ENCODE measurements at regions not wholly inside any gene's neighbourhood (a gene's known extent, or its start where the extent isn't known, plus 50 kb on each side); places are given as distances from the start of the nearest gene placed in this dataset.
"Not testable (repeated sequence)": the region's sequence is repeated elsewhere in the genome, so short reads cannot be mapped to it uniquely, and the experiment has no call there.

DNA sequence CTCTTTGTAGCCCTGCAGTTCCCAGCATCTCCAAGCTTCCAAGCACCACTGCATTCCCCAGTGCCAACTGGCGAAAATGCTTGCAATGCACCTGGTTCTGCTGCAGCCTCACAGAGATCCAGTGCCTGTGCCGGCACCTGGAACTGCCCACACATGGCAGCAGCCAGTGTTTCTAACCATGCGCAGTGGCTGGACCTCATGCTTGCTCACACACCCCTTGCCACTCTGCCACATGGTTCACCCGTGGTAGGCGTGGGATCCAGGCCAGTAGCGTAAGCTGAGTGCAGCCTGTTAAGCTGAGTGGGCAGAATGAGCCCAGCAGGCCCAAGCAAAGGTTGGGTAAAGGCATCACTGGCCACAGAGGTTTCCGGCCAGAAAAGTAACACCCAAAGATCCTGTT, 214.1 kb upstream of the VLDLR start:
- peaks cover 3 to 4% (median 3%) of the 10 kb centered on the region in 3 donors for H3K27me3 Mint-ChIP-seq (ENCODE audit: low read depth in 3 of 3)
- H3K4me1 Mint-ChIP-seq: no peaks in the 10 kb centered on the region
- H3K27ac Mint-ChIP-seq: no peak overlapping the region
- H3K36me3 Mint-ChIP-seq: peaks cover 0 to 3% (median 0%) of the 10 kb centered on the region in 3 donors
- DNase-seq: no peak
- H3K4me3 Mint-ChIP-seq: no peak overlapping the region
- peaks cover 5 to 24% (median 10%) of the 10 kb centered on the region in 6 donors for H3K9me3 Mint-ChIP-seq

GRCh38 chr9:2411459-2412215, 209.9 kb upstream of the VLDLR start:
- no peaks in the 10 kb centered on the region for H3K4me1 Mint-ChIP-seq
- DNase-seq: no peak
- no peak overlapping the region for H3K4me3 Mint-ChIP-seq
- H3K36me3 Mint-ChIP-seq: no peaks in the 10 kb centered on the region
- H3K27ac Mint-ChIP-seq: no peak overlapping the region
- peaks cover 2 to 3% (median 2%) of the 10 kb centered on the region in 3 donors for H3K27me3 Mint-ChIP-seq (ENCODE audit: low read depth in 3 of 3)
- H3K9me3 Mint-ChIP-seq: peaks cover 0 to 5% (median 0%) of the 10 kb centered on the region in 6 donors

DNA sequence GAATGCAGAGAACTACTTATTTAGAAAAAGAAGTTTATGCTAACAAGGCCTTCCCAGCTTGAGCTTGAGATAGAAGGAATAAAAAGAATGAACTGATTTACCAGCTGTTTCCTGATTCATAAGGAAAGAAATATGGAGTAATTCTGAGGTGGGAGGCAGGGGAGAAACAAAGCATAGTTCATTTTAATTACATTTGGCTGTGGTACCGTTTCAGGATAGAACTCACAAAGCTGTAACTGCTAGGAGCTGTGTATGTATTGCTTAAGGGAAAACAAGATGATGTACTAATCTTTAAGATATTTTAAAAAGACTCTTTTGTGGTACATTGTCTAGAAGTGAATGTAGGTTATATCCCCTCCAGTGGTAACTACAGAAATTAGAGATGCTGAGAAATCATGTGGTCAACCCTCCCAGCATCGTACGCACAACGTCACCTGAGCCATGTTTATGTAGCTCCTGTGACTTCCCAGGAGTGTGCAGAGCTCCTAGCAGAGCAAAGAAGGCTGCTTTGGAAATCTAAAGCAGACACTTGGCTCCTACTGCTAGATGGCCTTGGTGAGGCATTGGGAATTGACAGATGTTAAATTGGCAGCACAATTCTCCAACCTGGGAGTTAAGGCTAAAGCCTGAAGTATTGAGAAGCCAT, 208.3 kb upstream of the VLDLR start:
- Mint-ChIP-seq H3K27ac (no peak overlapping the region), H3K4me3 (no peak overlapping the region), H3K4me1 (no peaks in the 10 kb centered on the region), H3K27me3 (ENCODE audit: low read depth in 3 of 3) (peaks cover 0 to 1% (median 0%) of the 10 kb centered on the region in 3 donors), H3K9me3 (peaks cover 0 to 5% (median 0%) of the 10 kb centered on the region in 6 donors), H3K36me3 (no peaks in the 10 kb centered on the region)
- DNase-seq: no peak

- H3K4me3 Mint-ChIP-seq: no peak overlapping the region
- H3K27ac Mint-ChIP-seq: no peak overlapping the region
- H3K4me1 Mint-ChIP-seq: no peaks in the 10 kb centered on the region
- H3K9me3 Mint-ChIP-seq: peaks cover 0 to 3% (median 0%) of the 10 kb centered on the region in 6 donors
- H3K36me3 Mint-ChIP-seq: no peaks in the 10 kb centered on the region
- H3K27me3 Mint-ChIP-seq (ENCODE audit: low read depth in 3 of 3): peaks cover 0 to 1% (median 0%) of the 10 kb centered on the region in 3 donors
- DNase-seq: no peak
Observed at GRCh38 chr9:2414465-2414864, 207.1 kb upstream of the VLDLR start.

GRCh38 chr9:2415326-2415725, 206.3 kb upstream of the VLDLR start:
- Mint-ChIP-seq H3K27me3 (ENCODE audit: low read depth in 3 of 3) (peaks cover 0 to 4% (median 1%) of the 10 kb centered on the region in 3 donors), H3K4me1 (no peaks in the 10 kb centered on the region), H3K4me3 (no peak overlapping the region), H3K9me3 (peaks cover 0 to 2% (median 0%) of the 10 kb centered on the region in 6 donors), H3K36me3 (no peaks in the 10 kb centered on the region), H3K27ac (no peak overlapping the region)
- DNase-seq: no peak

- no peak overlapping the region for H3K4me3 Mint-ChIP-seq
- H3K36me3 Mint-ChIP-seq: no peaks in the 10 kb centered on the region
- H3K27ac Mint-ChIP-seq: no peak overlapping the region
- no peak for DNase-seq
- no peaks in the 10 kb centered on the region for H3K4me1 Mint-ChIP-seq
- peaks cover 0 to 2% (median 0%) of the 10 kb centered on the region in 6 donors for H3K9me3 Mint-ChIP-seq
- H3K27me3 Mint-ChIP-seq (ENCODE audit: low read depth in 3 of 3): peaks cover 1 to 4% (median 3%) of the 10 kb centered on the region in 3 donors
Observed at GRCh38 chr9:2417730-2418129, 203.9 kb upstream of the VLDLR start.

- Mint-ChIP-seq H3K4me3 (no peak overlapping the region), H3K27ac (no peak overlapping the region), H3K36me3 (no peaks in the 10 kb centered on the region), H3K4me1 (no peaks in the 10 kb centered on the region), H3K27me3 (ENCODE audit: low read depth in 3 of 3) (peaks cover 1 to 5% (median 4%) of the 10 kb centered on the region in 3 donors), H3K9me3 (peaks cover 0 to 2% (median 0%) of the 10 kb centered on the region in 6 donors)
- DNase-seq: no peak
Observed at GRCh38 chr9:2418619-2419018, 203.0 kb upstream of the VLDLR start.

- DNase-seq: no peak
- Mint-ChIP-seq H3K27ac (no peak overlapping the region), H3K4me3 (no peak overlapping the region), H3K36me3 (no peaks in the 10 kb centered on the region), H3K9me3 (peaks cover 0 to 2% (median 0%) of the 10 kb centered on the region in 6 donors), H3K4me1 (no peaks in the 10 kb centered on the region), H3K27me3 (ENCODE audit: low read depth in 3 of 3) (peaks cover 1 to 5% (median 4%) of the 10 kb centered on the region in 3 donors)
Observed at GRCh38 chr9:2419347-2419746, 202.2 kb upstream of the VLDLR start.

GRCh38 chr9:2420543-2420942, 201.0 kb upstream of the VLDLR start:
- Mint-ChIP-seq H3K9me3 (peaks cover 0 to 2% (median 0%) of the 10 kb centered on the region in 6 donors), H3K36me3 (no peaks in the 10 kb centered on the region), H3K4me3 (no peak overlapping the region), H3K27me3 (ENCODE audit: low read depth in 3 of 3) (peaks cover 1 to 5% (median 4%) of the 10 kb centered on the region in 3 donors), H3K27ac (no peak overlapping the region), H3K4me1 (no peaks in the 10 kb centered on the region)
- no peak for DNase-seq

DNA sequence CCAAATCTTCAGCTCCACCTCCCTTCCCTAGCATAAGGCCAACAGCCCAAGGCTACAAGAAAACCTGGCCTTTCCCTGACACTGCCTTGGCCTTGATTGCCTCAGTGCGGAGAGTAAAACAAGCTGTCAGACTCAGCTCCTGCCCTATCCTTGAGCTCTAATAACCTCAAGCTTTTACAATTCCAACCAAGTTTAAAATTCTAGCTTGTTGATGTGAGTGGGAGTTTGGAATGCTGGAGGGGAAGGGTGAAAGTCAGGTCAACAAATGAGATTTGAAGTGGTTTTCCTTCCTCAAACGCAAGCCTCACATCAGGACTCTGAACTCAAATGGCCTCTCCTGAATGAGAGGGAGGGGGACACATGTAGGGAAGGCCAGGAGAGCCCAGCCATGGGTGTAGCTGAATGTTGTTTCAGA, 197.0 kb upstream of the VLDLR start:
- Mint-ChIP-seq H3K27me3 (ENCODE audit: low read depth in 3 of 3) (peaks cover 1 to 7% (median 7%) of the 10 kb centered on the region in 3 donors), H3K4me3 (no peak overlapping the region), H3K4me1 (no peaks in the 10 kb centered on the region), H3K27ac (no peak overlapping the region), H3K36me3 (no peaks in the 10 kb centered on the region), H3K9me3 (no peaks in the 10 kb centered on the region)
- DNase-seq: no peak

GRCh38 chr9:2425676-2426075, 195.9 kb upstream of the VLDLR start:
- Mint-ChIP-seq H3K4me1 (no peaks in the 10 kb centered on the region), H3K36me3 (no peaks in the 10 kb centered on the region), H3K4me3 (no peak overlapping the region), H3K9me3 (no peaks in the 10 kb centered on the region), H3K27me3 (ENCODE audit: low read depth in 3 of 3) (peaks cover 1 to 7% (median 4%) of the 10 kb centered on the region in 3 donors), H3K27ac (no peak overlapping the region)
- no peak for DNase-seq

DNA sequence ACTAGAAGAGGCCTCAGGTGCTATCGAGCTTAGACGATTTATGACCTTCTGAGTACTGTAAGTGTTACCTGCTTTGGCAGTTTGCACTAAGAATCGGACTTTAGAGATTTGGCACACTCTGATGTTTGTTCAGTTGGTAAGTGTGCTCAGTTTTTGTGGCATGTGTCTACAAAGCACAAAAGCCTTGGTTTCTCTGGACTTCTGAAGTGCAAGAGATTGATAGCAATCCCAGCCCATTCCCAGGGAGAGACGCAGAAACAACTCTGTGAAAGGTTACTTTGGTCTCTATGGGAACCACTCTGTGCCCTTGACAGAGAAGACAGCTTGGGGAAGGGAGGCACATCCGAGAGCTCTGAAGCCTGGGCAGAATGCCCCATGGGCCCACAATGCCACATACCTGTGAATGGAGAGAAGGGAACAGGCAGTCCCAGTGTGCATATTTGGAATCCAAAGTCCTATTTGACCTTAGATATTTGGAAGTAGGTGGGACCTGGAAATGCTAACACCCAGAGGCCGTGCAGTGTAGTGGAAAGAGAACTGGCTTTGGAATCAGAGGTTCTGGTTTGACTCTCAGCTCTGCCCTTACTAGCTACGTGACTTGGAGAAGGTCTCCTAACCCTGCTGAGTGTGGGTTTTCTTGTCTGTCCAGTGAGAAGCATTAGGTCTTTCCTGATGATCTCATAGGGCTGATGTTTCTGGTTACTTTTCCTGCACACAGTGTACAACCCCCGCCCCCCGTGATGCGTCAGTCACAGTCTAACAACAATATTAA, 194.3 kb upstream of the VLDLR start:
- DNase-seq: no peak
- H3K27ac Mint-ChIP-seq: no peak overlapping the region

DNA sequence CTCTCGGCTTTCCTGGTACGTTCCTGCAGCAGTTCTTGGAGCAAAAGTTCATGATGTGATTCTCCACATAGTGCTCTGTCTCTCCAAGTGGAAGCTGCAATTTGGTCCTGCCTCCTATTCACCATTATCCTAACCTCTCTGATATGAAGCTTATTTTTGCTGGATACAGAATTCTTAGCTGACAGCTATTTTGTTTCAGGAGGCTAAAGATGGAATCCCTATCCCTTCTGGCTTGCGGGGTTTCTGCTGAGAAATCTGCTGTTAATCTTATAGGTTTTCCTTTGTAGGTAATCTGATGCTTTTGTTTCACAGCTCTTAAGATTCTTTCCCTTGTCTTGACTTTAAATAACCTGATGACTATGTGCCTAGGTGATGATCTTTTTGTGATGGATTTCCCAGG, 181.6 kb upstream of the VLDLR start:
- DNase-seq: no peak
- Mint-ChIP-seq H3K27me3 (ENCODE audit: low read depth in 3 of 3) (peaks cover 0 to 6% (median 3%) of the 10 kb centered on the region in 3 donors), H3K27ac (no peak overlapping the region), H3K4me3 (no peak overlapping the region), H3K36me3 (peaks cover 0 to 5% (median 4%) of the 10 kb centered on the region in 3 donors), H3K4me1 (no peaks in the 10 kb centered on the region), H3K9me3 (peaks cover 10 to 27% (median 22%) of the 10 kb centered on the region in 6 donors)

More for the DNA sequence above, 194.3 kb upstream of the VLDLR start:
- no peak overlapping the region for H3K4me3 Mint-ChIP-seq
- no peaks in the 10 kb centered on the region for H3K36me3 Mint-ChIP-seq
- no peaks in the 10 kb centered on the region for H3K4me1 Mint-ChIP-seq
- no peaks in the 10 kb centered on the region for H3K9me3 Mint-ChIP-seq
- H3K27me3 Mint-ChIP-seq (ENCODE audit: low read depth in 3 of 3): peaks cover 0 to 6% (median 4%) of the 10 kb centered on the region in 3 donors

GRCh38 chr9:2443933-2444332, 177.7 kb upstream of the VLDLR start:
- H3K9me3 Mint-ChIP-seq: peaks cover 8 to 24% (median 20%) of the 10 kb centered on the region in 6 donors
- H3K27me3 Mint-ChIP-seq (ENCODE audit: low read depth in 3 of 3); H3K4me3 Mint-ChIP-seq; DNase-seq; H3K36me3 Mint-ChIP-seq; H3K27ac Mint-ChIP-seq; H3K4me1 Mint-ChIP-seq: not testable (repeated sequence)

Data from immature natural killer cell (primary cell).